ENCODE measurements at regions not wholly inside any gene's neighbourhood (a gene's known extent, or its start where the extent isn't known, plus 50 kb on each side); places are given as distances from the start of the nearest gene placed in this dataset.

GRCh38 chr7:52362521-52362920 lies 672.9 kb upstream of the POM121L12 start:
- WGBS (ENCODE audit: insufficient coverage, low coverage, low lambda C conversion rate, missing lambda C conversion rate), result no CpG with 5 or more reads among the region's 19 CpGs
- no peak for DNase-seq
- intact Hi-C loops (cut with DNase I), result no loop called here
- H3K9me3 ChIP-seq, result no peaks in the 10 kb centered on the region
- no peak overlapping the region for H3K4me3 ChIP-seq
- no peaks in the 10 kb centered on the region for H3K27me3 ChIP-seq
- TF ChIP-seq POLR2A (IDR thresholded peaks at IDR 0.05) (no peak), CTCF (IDR thresholded peaks at IDR 0.05) (no peak)
- peaks cover 0 to 7% (median 0%) of the 10 kb centered on the region in 4 donors for H3K4me1 ChIP-seq
- H3K36me3 ChIP-seq, result no peaks in the 10 kb centered on the region
- no peak for ATAC-seq
- H3K27ac ChIP-seq, result no peak overlapping the region

GRCh38 chr7:52360541-52360940 lies 674.9 kb upstream of the POM121L12 start:
- Histone ChIP-seq H3K27ac (no peak overlapping the region), H3K4me1 (peaks cover 0 to under 1% (median 0%) of the 10 kb centered on the region in 4 donors), H3K4me3 (no peak overlapping the region), H3K27me3 (no peaks in the 10 kb centered on the region), H3K9me3 (no peaks in the 10 kb centered on the region), H3K36me3 (no peaks in the 10 kb centered on the region)
- no peak for TF ChIP-seq POLR2A (IDR thresholded peaks at IDR 0.05)
- TF ChIP-seq CTCF (IDR thresholded peaks at IDR 0.05), result no peak
- intact Hi-C loops (cut with DNase I), result no loop called here
- ATAC-seq (no peak), DNase-seq (no peak)
- WGBS (ENCODE audit: insufficient coverage, low coverage, low lambda C conversion rate, missing lambda C conversion rate), result 50% methylated on average over 3 of the region's 3 CpGs

DNA sequence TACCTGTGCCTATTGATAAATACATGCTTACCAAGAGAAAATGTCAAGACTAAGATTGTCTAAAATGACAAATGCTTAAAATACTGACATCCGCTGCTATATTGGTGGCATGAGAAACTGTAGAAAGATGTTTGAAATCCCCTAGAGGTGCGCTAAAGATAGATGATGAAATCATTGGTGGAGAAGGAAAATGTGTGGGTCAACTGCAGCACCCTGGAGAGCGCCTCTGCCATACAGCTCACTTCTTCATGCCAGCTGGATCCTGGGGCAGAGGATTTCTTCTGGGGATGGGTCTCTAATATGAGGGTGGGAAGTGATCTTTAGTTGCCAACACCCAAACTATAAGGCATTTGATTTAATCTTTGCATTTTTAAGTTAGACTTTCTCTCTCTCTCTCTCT lies 680.4 kb upstream of the POM121L12 start:
- DNase-seq, result no peak
- no peak overlapping the region for H3K27ac ChIP-seq
- no peaks in the 10 kb centered on the region for H3K9me3 ChIP-seq
- no peak overlapping the region for H3K4me3 ChIP-seq
- ATAC-seq, result no peak
- no peaks in the 10 kb centered on the region for H3K27me3 ChIP-seq
- WGBS (ENCODE audit: insufficient coverage, low coverage, low lambda C conversion rate, missing lambda C conversion rate), result 38% methylated on average over 2 of the region's 3 CpGs
- H3K36me3 ChIP-seq, result no peaks in the 10 kb centered on the region
- TF ChIP-seq POLR2A (IDR thresholded peaks at IDR 0.05) (no peak), CTCF (IDR thresholded peaks at IDR 0.05) (no peak)
- no peaks in the 10 kb centered on the region for H3K4me1 ChIP-seq
- intact Hi-C loops (cut with DNase I), result no loop called here

GRCh38 chr7:52352013-52352981 lies 683.1 kb upstream of the POM121L12 start:
- DNase-seq, result no peak
- Histone ChIP-seq H3K27ac (no peak overlapping the region), H3K9me3 (no peaks in the 10 kb centered on the region), H3K36me3 (no peaks in the 10 kb centered on the region), H3K4me3 (no peak overlapping the region), H3K4me1 (no peaks in the 10 kb centered on the region), H3K27me3 (no peaks in the 10 kb centered on the region)
- 25% methylated on average over 4 of the region's 4 CpGs for WGBS (ENCODE audit: insufficient coverage, low coverage, low lambda C conversion rate, missing lambda C conversion rate)
- no peak for TF ChIP-seq CTCF (IDR thresholded peaks at IDR 0.05)
- no peak for ATAC-seq
- intact Hi-C loops (cut with DNase I), result no loop called here

Data from right lobe of liver (tissue), 6 donors.